Esophagus muscularis mucosa (tissue), 4 donors: ENCODE measurements at regions not wholly inside any gene's neighbourhood (a gene's known extent, or its start where the extent isn't known, plus 50 kb on each side); places are given as distances from the start of the nearest gene placed in this dataset.

Source experiments
- EP300 ChIP-seq: sonication (generic); formaldehyde crosslinking; IDR thresholded peaks from one replicate; pipeline ENCODE4 v1.6.1; 2017; ENCODE audit warnings: antibody characterized with exemption
- POLR2A ChIP-seq: fragments of 450-650 bp; IDR thresholded peaks from one replicate; pipeline ENCODE4 v1.6.1; 2017; ENCODE audit warnings: antibody characterized with exemption, moderate library complexity, mild to moderate bottlenecking, low read depth
- POLR2AphosphoS5 ChIP-seq, 2 donors: sonication (generic); formaldehyde crosslinking; IDR thresholded peaks; one replicate each; pipeline ENCODE4 v1.6.1; 2017; ENCODE audit warnings: antibody characterized with exemption in 2 of 2
- TF ChIP-seq, protein P1 (sequence below), 3 experiments: fragments of 200-600 bp in 2 of 3; fragments of 450-650 bp in 1 of 3; sonication (generic) in 2 of 3; IDR thresholded peaks; one replicate each; pipeline ENCODE4 v1.5.1; 2017 to 2019; ENCODE audit warnings: antibody characterized with exemption in 3 of 3, mild to moderate bottlenecking in 2 of 3, moderate library complexity in 1 of 3

DNA sequence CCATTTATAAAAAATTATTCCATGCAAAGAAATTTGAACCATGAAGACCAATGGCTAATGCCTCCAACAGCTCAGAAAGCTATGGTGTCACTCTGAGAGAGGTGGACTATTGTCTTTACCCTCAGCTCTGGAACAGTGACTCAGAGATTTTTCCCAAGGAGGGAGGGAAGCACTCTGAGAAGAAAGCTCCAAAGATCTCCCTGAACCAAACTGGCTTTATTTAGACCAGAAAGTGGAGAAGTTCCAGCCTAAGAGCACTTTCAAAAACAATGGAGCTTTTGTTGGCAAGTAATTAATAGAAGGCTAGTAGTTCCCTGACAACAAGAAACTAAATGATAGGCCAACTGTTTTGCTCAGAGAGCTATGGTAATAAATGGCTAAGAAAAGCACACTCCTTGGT is 599.9 kb upstream of the MDGA2 start:
- TF ChIP-seq, protein P1, sequence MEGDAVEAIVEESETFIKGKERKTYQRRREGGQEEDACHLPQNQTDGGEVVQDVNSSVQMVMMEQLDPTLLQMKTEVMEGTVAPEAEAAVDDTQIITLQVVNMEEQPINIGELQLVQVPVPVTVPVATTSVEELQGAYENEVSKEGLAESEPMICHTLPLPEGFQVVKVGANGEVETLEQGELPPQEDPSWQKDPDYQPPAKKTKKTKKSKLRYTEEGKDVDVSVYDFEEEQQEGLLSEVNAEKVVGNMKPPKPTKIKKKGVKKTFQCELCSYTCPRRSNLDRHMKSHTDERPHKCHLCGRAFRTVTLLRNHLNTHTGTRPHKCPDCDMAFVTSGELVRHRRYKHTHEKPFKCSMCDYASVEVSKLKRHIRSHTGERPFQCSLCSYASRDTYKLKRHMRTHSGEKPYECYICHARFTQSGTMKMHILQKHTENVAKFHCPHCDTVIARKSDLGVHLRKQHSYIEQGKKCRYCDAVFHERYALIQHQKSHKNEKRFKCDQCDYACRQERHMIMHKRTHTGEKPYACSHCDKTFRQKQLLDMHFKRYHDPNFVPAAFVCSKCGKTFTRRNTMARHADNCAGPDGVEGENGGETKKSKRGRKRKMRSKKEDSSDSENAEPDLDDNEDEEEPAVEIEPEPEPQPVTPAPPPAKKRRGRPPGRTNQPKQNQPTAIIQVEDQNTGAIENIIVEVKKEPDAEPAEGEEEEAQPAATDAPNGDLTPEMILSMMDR (IDR thresholded peaks at IDR 0.05), result no peak
- TF ChIP-seq POLR2A, result no peak
- TF ChIP-seq EP300, result no peak
- no peak for TF ChIP-seq POLR2AphosphoS5 (IDR thresholded peaks at IDR 0.05)
